ENCODE measurements at regions not wholly inside any gene's neighbourhood (a gene's known extent, or its start where the extent isn't known, plus 50 kb on each side); places are given as distances from the start of the nearest gene placed in this dataset.

GRCh38 chr6:33957892-33958525 lies 154.2 kb upstream of the MLN start:
- no peak for TF ChIP-seq CTCF (IDR thresholded peaks at IDR 0.05)
- no peak for ATAC-seq
- WGBS, 3 donors, result 47 to 50% (median 47%) methylated on average over 12 of the region's 12 CpGs
- peaks cover 0 to 11% (median 0%) of the 10 kb centered on the region in 3 donors for H3K27me3 ChIP-seq (ENCODE audit: insufficient read depth in 3 of 3, low read length in 2 of 3)
- H3K4me1 ChIP-seq, result no peaks in the 10 kb centered on the region
- H3K4me3 ChIP-seq, result no peak overlapping the region
- no peaks in the 10 kb centered on the region for H3K9me3 ChIP-seq
- no peaks in the 10 kb centered on the region for H3K36me3 ChIP-seq (ENCODE audit: insufficient read depth in 1 of 2, low read depth in 1 of 2)
- intact Hi-C loops (cut with DNase I), result no loop called here
- no peak for DNase-seq
- H3K27ac ChIP-seq, result no peak overlapping the region

- no peaks in the 10 kb centered on the region for H3K9me3 ChIP-seq
- 77 to 81% (median 78%) methylated on average over 12 of the region's 12 CpGs for WGBS, 3 donors
- ATAC-seq, result no peak
- no peaks in the 10 kb centered on the region for H3K4me1 ChIP-seq
- TF ChIP-seq CTCF (IDR thresholded peaks at IDR 0.05), result no peak
- intact Hi-C loops (cut with DNase I), result no loop called here
- no peak for DNase-seq
- H3K4me3 ChIP-seq, result no peak overlapping the region
- H3K36me3 ChIP-seq (ENCODE audit: insufficient read depth in 1 of 2, low read depth in 1 of 2), result no peaks in the 10 kb centered on the region
- H3K27me3 ChIP-seq (ENCODE audit: insufficient read depth in 3 of 3, low read length in 2 of 3), result peaks cover 0 to 16% (median 0%) of the 10 kb centered on the region in 3 donors
- no peak overlapping the region for H3K27ac ChIP-seq
Observed at GRCh38 chr6:33957131-33957891, 153.5 kb upstream of the MLN start.

- Histone ChIP-seq H3K27ac (no peak overlapping the region), H3K9me3 (no peaks in the 10 kb centered on the region), H3K4me1 (no peaks in the 10 kb centered on the region), H3K27me3 (ENCODE audit: insufficient read depth in 3 of 3, low read length in 2 of 3) (peaks cover 0 to 20% (median 0%) of the 10 kb centered on the region in 3 donors), H3K36me3 (ENCODE audit: insufficient read depth in 1 of 2, low read depth in 1 of 2) (no peaks in the 10 kb centered on the region), H3K4me3 (no peak overlapping the region)
- no peak for TF ChIP-seq CTCF (IDR thresholded peaks at IDR 0.05)
- DNase-seq (no peak), ATAC-seq (no peak)
- intact Hi-C loops (cut with DNase I), result no loop called here
- 86 to 87% (median 87%) methylated on average over 13 of the region's 13 CpGs for WGBS, 3 donors
Observed at GRCh38 chr6:33956206-33956605, 152.4 kb upstream of the MLN start.

GRCh38 chr6:33955566-33955965 lies 151.8 kb upstream of the MLN start:
- intact Hi-C loops (cut with DNase I), result no loop called here
- no peak overlapping the region for H3K27ac ChIP-seq
- WGBS, 3 donors, result 86 to 91% (median 87%) methylated on average over 6 of the region's 6 CpGs
- H3K4me3 ChIP-seq, result no peak overlapping the region
- H3K9me3 ChIP-seq, result no peaks in the 10 kb centered on the region
- TF ChIP-seq CTCF (IDR thresholded peaks at IDR 0.05), result no peak
- peaks cover 0 to 20% (median 0%) of the 10 kb centered on the region in 3 donors for H3K27me3 ChIP-seq (ENCODE audit: insufficient read depth in 3 of 3, low read length in 2 of 3)
- no peaks in the 10 kb centered on the region for H3K36me3 ChIP-seq (ENCODE audit: insufficient read depth in 1 of 2, low read depth in 1 of 2)
- H3K4me1 ChIP-seq, result no peaks in the 10 kb centered on the region
- ATAC-seq (no peak), DNase-seq (no peak)

Measured in psoas muscle (tissue), 7 donors.